GM23338 (cell line): ENCODE measurements at regions not wholly inside any gene's neighbourhood (a gene's known extent, or its start where the extent isn't known, plus 50 kb on each side); places are given as distances from the start of the nearest gene placed in this dataset.

ENCODE experiments used
- ATAC-seq: fragments of 200-7000 bp; cut with Tn5 transposase; 3 replicates; pipeline ENCODE4 v1.9.1; 2020
- DNase-seq: peaks from one replicate; pipeline ENCODE4 v3.0.0-alpha.2; 2015; ENCODE audit warnings: low spot score
- H2AFZ ChIP-seq: fragments of 200-600 bp; sonication (generic); 2 replicates; pipeline ENCODE4 v1.8.0; 2016; ENCODE audit warnings: antibody characterized with exemption, mild to moderate bottlenecking, moderate library complexity
- H3F3A ChIP-seq: fragments of 200-600 bp; sonication (generic); replicated peaks from 2 replicates; pipeline ENCODE4 v1.8.0; 2017; ENCODE audit warnings: antibody characterized with exemption, mixed run types, low read depth
- H3K27ac ChIP-seq: fragments of 200-600 bp; sonication (generic); 2 replicates; pipeline ENCODE4 v1.6.1; 2016; ENCODE audit warnings: low read depth
- H3K27me3 ChIP-seq: fragments of 200-600 bp; sonication (generic); 2 replicates; pipeline ENCODE4 v1.8.0; 2016; ENCODE audit warnings: mild to moderate bottlenecking, mixed run types, moderate library complexity; ENCODE audit not compliant: insufficient read depth
- H3K36me3 ChIP-seq: fragments of 200-600 bp; sonication (generic); 2 replicates; pipeline ENCODE4 v1.8.0; 2016; ENCODE audit warnings: mild to moderate bottlenecking; ENCODE audit not compliant: insufficient read depth
- H3K4me1 ChIP-seq: fragments of 200-600 bp; sonication (generic); 2 replicates; pipeline ENCODE4 v1.8.0; 2016; ENCODE audit warnings: mild to moderate bottlenecking, moderate library complexity; ENCODE audit not compliant: insufficient read depth
- H3K4me2 ChIP-seq: fragments of 200-600 bp; sonication (generic); 2 replicates; pipeline ENCODE4 v1.7.1; 2017; ENCODE audit warnings: mixed run types
- H3K4me3 ChIP-seq: fragments of 200-600 bp; sonication (generic); 2 replicates; pipeline ENCODE4 v1.6.1; 2016; ENCODE audit warnings: mixed run types
- H3K79me2 ChIP-seq: fragments of 200-600 bp; sonication (generic); replicated peaks from 2 replicates; pipeline ENCODE4 v1.8.0; 2017; ENCODE audit warnings: mild to moderate bottlenecking; ENCODE audit not compliant: insufficient read depth
- H3K9me2 ChIP-seq: fragments of 200-600 bp; sonication (generic); 2 replicates; pipeline ENCODE4 v1.8.0; 2017; ENCODE audit not compliant: insufficient read depth
- H4K20me1 ChIP-seq: fragments of 200-600 bp; sonication (generic); replicated peaks from 2 replicates; pipeline ENCODE4 v1.8.0; 2017; ENCODE audit warnings: mild to moderate bottlenecking; ENCODE audit not compliant: insufficient read depth
- H3K27ac Mint-ChIP-seq: 2 replicates; pipeline ENCODE4 v1.8.0; 2020; ENCODE audit warnings: inconsistent platforms, mild to moderate bottlenecking, moderate library complexity, mixed read lengths
- H3K27me3 Mint-ChIP-seq: 3 replicates; pipeline ENCODE4 v1.8.0; 2022; ENCODE audit warnings: low read depth, mild to moderate bottlenecking, moderate library complexity, mixed read lengths, inconsistent platforms; ENCODE audit not compliant: insufficient read depth, poor library complexity
- H3K36me3 Mint-ChIP-seq: 3 replicates; pipeline ENCODE4 v1.8.0; 2021; ENCODE audit warnings: low read depth, mild to moderate bottlenecking, inconsistent platforms, moderate library complexity, mixed read lengths
- H3K4me1 Mint-ChIP-seq: 3 replicates; pipeline ENCODE4 v1.8.0; 2020; ENCODE audit warnings: mild to moderate bottlenecking, inconsistent platforms, mixed read lengths
- H3K4me3 Mint-ChIP-seq: 3 replicates; pipeline ENCODE4 v1.8.0; 2021; ENCODE audit warnings: moderate library complexity, mild to moderate bottlenecking, inconsistent platforms, mixed read lengths
- H3K9me3 Mint-ChIP-seq: 3 replicates; pipeline ENCODE4 v1.8.0; 2020; ENCODE audit warnings: moderate library complexity, mild to moderate bottlenecking, inconsistent platforms, mixed read lengths
- CREB1 ChIP-seq: fragments of 250-450 bp; sonication (Bioruptor Pico); IDR thresholded peaks from 2 replicates; pipeline ENCODE4 v1.5.0; 2020; ENCODE audit warnings: low read depth, mild to moderate bottlenecking, moderate library complexity
- ETS1 ChIP-seq: IDR thresholded peaks from 2 replicates; pipeline ENCODE4 v1.6.1; 2016; ENCODE audit warnings: antibody characterized with exemption
- EZH2phosphoT487 ChIP-seq: fragments of 200-600 bp; sonication (generic); IDR thresholded peaks from one replicate; pipeline ENCODE4 v1.8.1; 2018; ENCODE audit warnings: antibody characterized with exemption; ENCODE audit not compliant: unreplicated experiment
- JUNB ChIP-seq: IDR thresholded peaks from one replicate; pipeline ENCODE4 v1.6.1; 2016; ENCODE audit warnings: antibody characterized with exemption; ENCODE audit not compliant: unreplicated experiment
- NANOG ChIP-seq: IDR thresholded peaks from 2 replicates; pipeline ENCODE4 v1.6.1; 2016; ENCODE audit warnings: antibody characterized with exemption, borderline replicate concordance
- POLR2AphosphoS5 ChIP-seq: IDR thresholded peaks from 2 replicates; pipeline ENCODE4 v1.6.1; 2016; ENCODE audit warnings: antibody characterized with exemption, low read depth
- REST ChIP-seq: IDR thresholded peaks from one replicate; pipeline ENCODE4 v1.6.1; 2018; ENCODE audit warnings: antibody characterized with exemption; ENCODE audit not compliant: unreplicated experiment
- STAT1 ChIP-seq: IDR thresholded peaks from one replicate; pipeline ENCODE4 v1.6.1; 2016; ENCODE audit warnings: antibody characterized with exemption; ENCODE audit not compliant: unreplicated experiment
- ZNF331 ChIP-seq: fragments of 250-450 bp; sonication (Bioruptor Pico); IDR thresholded peaks from 2 replicates; pipeline ENCODE4 v1.5.0; 2020; ENCODE audit warnings: low read depth, mild to moderate bottlenecking, moderate library complexity

GRCh38 chr6:104601131-104601651 lies 258.5 kb downstream of the HACE1 start:
- no peaks in the 10 kb centered on the region for H4K20me1 ChIP-seq
- no peak overlapping the region for H3K4me3 ChIP-seq
- peaks cover 3% of the 10 kb centered on the region; the same call in 1 of the 2 replicates for H3K9me2 ChIP-seq
- no peaks in the 10 kb centered on the region for H3K36me3 Mint-ChIP-seq
- H3K27me3 Mint-ChIP-seq: peaks cover 5% of the 10 kb centered on the region
- H3K79me2 ChIP-seq: no peaks in the 10 kb centered on the region
- no peaks in the 10 kb centered on the region for H3K9me3 Mint-ChIP-seq
- no peak for ATAC-seq
- no peaks in the 10 kb centered on the region for H3F3A ChIP-seq
- no peaks in the 10 kb centered on the region for H3K27me3 ChIP-seq
- 0 out of 2 replicates have a peak, but pooled peaks cover 6% of the 10 kb centered on the region for H3K4me1 ChIP-seq
- DNase-seq: no peak
- no peak overlapping the region for H3K4me3 Mint-ChIP-seq
- H3K36me3 ChIP-seq: no peaks in the 10 kb centered on the region
- H3K4me2 ChIP-seq: no peak overlapping the region
- no peak overlapping the region for H2AFZ ChIP-seq
- no peak overlapping the region for H3K27ac ChIP-seq
- H3K4me1 Mint-ChIP-seq: peaks cover 15% of the 10 kb centered on the region; the same call in 2 of the 3 replicates
- H3K27ac Mint-ChIP-seq: no peak overlapping the region
- TF ChIP-seq STAT1: no peak
- TF ChIP-seq ETS1: no peak

GRCh38 chr6:104600639-104600931 lies 259.1 kb downstream of the HACE1 start:
- no peak overlapping the region for H3K4me3 Mint-ChIP-seq
- H3K4me1 Mint-ChIP-seq: peaks cover 15% of the 10 kb centered on the region; the same call in 2 of the 3 replicates
- no peaks in the 10 kb centered on the region for H3K9me3 Mint-ChIP-seq
- no peak overlapping the region for H3K27ac Mint-ChIP-seq
- Histone ChIP-seq H3K79me2 (no peaks in the 10 kb centered on the region), H4K20me1 (no peaks in the 10 kb centered on the region), H2AFZ (no peak overlapping the region), H3K36me3 (no peaks in the 10 kb centered on the region), H3K4me2 (no peak overlapping the region), H3K4me3 (no peak overlapping the region), H3K9me2 (peaks cover 5% of the 10 kb centered on the region; the same call in 1 of the 2 replicates), H3K27ac (no peak overlapping the region), H3F3A (no peaks in the 10 kb centered on the region), H3K4me1 (0 out of 2 replicates have a peak, but pooled peaks cover 6% of the 10 kb centered on the region), H3K27me3 (no peaks in the 10 kb centered on the region)
- no peak for DNase-seq
- TF ChIP-seq EZH2phosphoT487 (no peak), ETS1 (no peak)
- no peaks in the 10 kb centered on the region for H3K36me3 Mint-ChIP-seq
- H3K27me3 Mint-ChIP-seq: peaks cover 5% of the 10 kb centered on the region
- no peak for ATAC-seq

- no peaks in the 10 kb centered on the region for H4K20me1 ChIP-seq
- peaks cover 15% of the 10 kb centered on the region; the same call in 2 of the 3 replicates for H3K4me1 Mint-ChIP-seq
- peaks cover 5% of the 10 kb centered on the region for H3K27me3 Mint-ChIP-seq
- H3K27me3 ChIP-seq: no peaks in the 10 kb centered on the region
- no peaks in the 10 kb centered on the region for H3K36me3 ChIP-seq
- H3K4me3 Mint-ChIP-seq: no peak overlapping the region
- no peak for ATAC-seq
- H3F3A ChIP-seq: no peaks in the 10 kb centered on the region
- no peak overlapping the region for H3K27ac ChIP-seq
- peak overlapping the region; percentile 27; the same call in 1 of the 2 replicates for H3K27ac Mint-ChIP-seq
- DNase-seq: no peak
- H3K36me3 Mint-ChIP-seq: no peaks in the 10 kb centered on the region
- H3K4me1 ChIP-seq: 0 out of 2 replicates have a peak, but pooled peaks cover 6% of the 10 kb centered on the region
- no peak overlapping the region for H3K4me3 ChIP-seq
- H3K9me3 Mint-ChIP-seq: no peaks in the 10 kb centered on the region
- no peak overlapping the region for H3K4me2 ChIP-seq
- H2AFZ ChIP-seq: no peak overlapping the region
- H3K9me2 ChIP-seq: peaks cover 5% of the 10 kb centered on the region; the same call in 1 of the 2 replicates
- H3K79me2 ChIP-seq: no peaks in the 10 kb centered on the region
- TF ChIP-seq REST (no peak), POLR2AphosphoS5 (no peak), CREB1 (CRISPR knock-in tag) (no peak), ETS1 (no peak), NANOG (no peak), ZNF331 (CRISPR knock-in tag) (no peak), JUNB (no peak), STAT1 (no peak)
Observed at GRCh38 chr6:104599821-104600638, 259.7 kb downstream of the HACE1 start.
